ENCODE measurements at regions not wholly inside any gene's neighbourhood (a gene's known extent, or its start where the extent isn't known, plus 50 kb on each side); places are given as distances from the start of the nearest gene placed in this dataset.
"Not testable (repeated sequence)": the region's sequence is repeated elsewhere in the genome, so short reads cannot be mapped to it uniquely, and the experiment has no call there.

GRCh38 chr16:65235339-65236177 is 113.7 kb upstream of the CDH11 start:
- H3K4me1 ChIP-seq (ENCODE audit: control insufficient read depth, insufficient read depth, low read length): peaks cover 3% of the 10 kb centered on the region
- no CpG with 5 or more reads among the region's 9 CpGs for WGBS (ENCODE audit: insufficient coverage)
- no peaks in the 10 kb centered on the region for H3K9me3 ChIP-seq (ENCODE audit: control insufficient read depth, insufficient read depth, low read length)
- H3K36me3 ChIP-seq (ENCODE audit: control insufficient read depth, insufficient read depth, low read length): no peaks in the 10 kb centered on the region
- H3K27me3 ChIP-seq (ENCODE audit: control insufficient read depth, insufficient read depth, low read length): no peaks in the 10 kb centered on the region
- DNase-seq (ENCODE audit: low read depth in 4 of 6, low spot score in 6 of 6): peak in 2 of 6 donors; percentile 7 to 51
- no peak overlapping the region for H3K27ac ChIP-seq (ENCODE audit: low read depth, low read length)
- H3K4me3 ChIP-seq (ENCODE audit: low read depth, low read length): no peak overlapping the region

DNA sequence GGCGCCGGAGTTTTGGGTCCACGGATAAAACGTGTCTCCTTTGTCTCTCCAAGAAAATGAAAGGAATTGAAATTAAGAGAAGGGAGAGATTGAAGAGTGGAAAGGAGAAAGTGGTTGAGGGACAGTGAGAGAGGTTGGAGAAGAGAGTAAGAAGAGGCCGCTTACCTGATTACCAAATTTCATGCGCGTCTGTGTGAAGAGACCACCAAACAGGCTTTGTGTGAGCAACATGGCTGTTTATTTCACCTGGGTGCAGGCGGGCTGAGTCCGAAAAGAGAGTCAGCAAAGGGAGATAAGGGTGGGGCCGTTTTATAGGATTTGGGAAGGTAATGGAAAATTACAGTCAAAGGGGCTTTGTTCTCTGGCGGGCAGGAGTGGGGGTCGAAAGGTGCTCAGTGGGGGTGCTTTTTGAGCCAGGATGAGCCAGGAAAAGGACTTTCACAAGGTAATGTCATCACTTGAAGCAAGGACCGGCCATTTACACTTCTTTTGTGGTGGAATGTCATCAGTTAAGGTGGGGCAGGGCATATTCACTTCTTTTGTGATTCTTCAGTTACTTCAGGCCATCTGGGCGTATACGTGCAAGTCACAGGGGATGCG is 113.0 kb upstream of the CDH11 start:
- not testable (repeated sequence) for H3K27ac ChIP-seq (ENCODE audit: low read depth, low read length); H3K27me3 ChIP-seq (ENCODE audit: control insufficient read depth, insufficient read depth, low read length); H3K4me3 ChIP-seq (ENCODE audit: low read depth, low read length); DNase-seq (ENCODE audit: low read depth in 4 of 6, low spot score in 6 of 6); H3K36me3 ChIP-seq (ENCODE audit: control insufficient read depth, insufficient read depth, low read length); H3K4me1 ChIP-seq (ENCODE audit: control insufficient read depth, insufficient read depth, low read length); H3K9me3 ChIP-seq (ENCODE audit: control insufficient read depth, insufficient read depth, low read length)
- 87% methylated on average over 7 of the region's 16 CpGs for WGBS (ENCODE audit: insufficient coverage)

GRCh38 chr16:65229191-65229662 is 107.4 kb upstream of the CDH11 start:
- H3K27ac ChIP-seq (ENCODE audit: low read depth, low read length): no peak overlapping the region
- DNase-seq (ENCODE audit: low read depth in 4 of 6, low spot score in 6 of 6): no peak
- no peaks in the 10 kb centered on the region for H3K9me3 ChIP-seq (ENCODE audit: control insufficient read depth, insufficient read depth, low read length)
- H3K4me1 ChIP-seq (ENCODE audit: control insufficient read depth, insufficient read depth, low read length): no peaks in the 10 kb centered on the region
- WGBS (ENCODE audit: insufficient coverage): 100% methylated on average over 1 of the region's 3 CpGs
- H3K4me3 ChIP-seq (ENCODE audit: low read depth, low read length): no peak overlapping the region
- H3K36me3 ChIP-seq (ENCODE audit: control insufficient read depth, insufficient read depth, low read length): no peaks in the 10 kb centered on the region
- no peaks in the 10 kb centered on the region for H3K27me3 ChIP-seq (ENCODE audit: control insufficient read depth, insufficient read depth, low read length)

DNA sequence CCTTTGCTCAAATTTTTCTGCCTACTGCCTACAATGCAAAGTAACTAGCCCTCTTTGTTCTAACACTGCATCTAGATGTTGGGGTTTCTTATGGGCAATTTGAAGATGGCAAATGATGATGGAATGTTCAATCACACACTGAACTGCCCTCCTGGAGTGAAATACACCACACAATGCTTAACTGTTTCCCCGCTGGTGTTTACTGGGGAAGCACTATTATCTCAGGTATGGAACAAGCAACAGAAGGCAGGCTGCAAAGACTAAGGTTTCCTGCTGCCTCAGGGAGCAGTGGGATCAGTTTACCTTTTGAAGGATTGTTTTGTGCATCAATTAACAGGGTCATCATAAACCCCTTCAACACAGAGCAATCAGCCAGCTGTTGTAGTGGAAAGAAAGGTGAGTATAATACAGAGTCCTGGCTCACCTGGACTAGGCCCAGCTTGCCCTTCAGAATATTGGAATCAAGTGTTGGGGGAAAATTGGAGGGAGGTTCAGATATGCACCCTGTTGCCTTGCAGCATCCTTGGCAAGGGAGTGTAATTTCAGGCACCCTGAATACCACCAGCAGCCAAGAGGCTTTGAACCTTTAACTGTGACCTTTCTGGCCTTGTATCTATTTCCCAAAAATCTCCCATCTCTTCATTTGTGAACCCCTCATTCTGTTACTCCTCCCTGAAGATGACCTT is 105.4 kb upstream of the CDH11 start:
- no peaks in the 10 kb centered on the region for H3K27me3 ChIP-seq (ENCODE audit: control insufficient read depth, insufficient read depth, low read length)
- no peak overlapping the region for H3K4me3 ChIP-seq (ENCODE audit: low read depth, low read length)
- no peak overlapping the region for H3K27ac ChIP-seq (ENCODE audit: low read depth, low read length)
- H3K4me1 ChIP-seq (ENCODE audit: control insufficient read depth, insufficient read depth, low read length): no peaks in the 10 kb centered on the region
- no peaks in the 10 kb centered on the region for H3K36me3 ChIP-seq (ENCODE audit: control insufficient read depth, insufficient read depth, low read length)
- no CpG with 5 or more reads among the region's 1 CpG for WGBS (ENCODE audit: insufficient coverage)
- no peaks in the 10 kb centered on the region for H3K9me3 ChIP-seq (ENCODE audit: control insufficient read depth, insufficient read depth, low read length)
- peak in 1 of 6 donors; percentile 53 for DNase-seq (ENCODE audit: low read depth in 4 of 6, low spot score in 6 of 6)

DNA sequence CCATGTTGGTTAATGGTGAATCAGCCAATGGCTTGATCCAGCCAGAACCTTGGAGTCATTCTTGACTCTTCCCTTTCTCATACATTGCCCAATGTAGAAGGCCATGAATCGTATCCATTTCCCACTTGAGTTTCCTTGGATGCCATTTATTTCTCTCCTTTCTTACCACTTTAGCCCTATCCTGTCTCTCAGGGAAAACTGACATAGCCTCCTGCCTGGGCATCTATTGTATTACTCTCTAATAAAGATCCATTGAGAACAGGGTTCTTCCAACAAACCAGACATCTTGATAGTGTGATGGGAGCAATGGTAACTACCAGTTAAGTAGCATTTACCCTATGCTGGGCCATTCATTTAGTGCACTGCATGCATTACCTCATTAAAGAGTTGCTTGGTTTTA is 104.2 kb upstream of the CDH11 start:
- H3K27me3 ChIP-seq (ENCODE audit: control insufficient read depth, insufficient read depth, low read length): no peaks in the 10 kb centered on the region
- H3K4me1 ChIP-seq (ENCODE audit: control insufficient read depth, insufficient read depth, low read length): no peaks in the 10 kb centered on the region
- H3K9me3 ChIP-seq (ENCODE audit: control insufficient read depth, insufficient read depth, low read length): no peaks in the 10 kb centered on the region
- no peak for DNase-seq (ENCODE audit: low read depth in 4 of 6, low spot score in 6 of 6)
- no peaks in the 10 kb centered on the region for H3K36me3 ChIP-seq (ENCODE audit: control insufficient read depth, insufficient read depth, low read length)
- H3K4me3 ChIP-seq (ENCODE audit: low read depth, low read length): no peak overlapping the region
- no peak overlapping the region for H3K27ac ChIP-seq (ENCODE audit: low read depth, low read length)
- WGBS (ENCODE audit: insufficient coverage): 100% methylated on average over 1 of the region's 1 CpG

DNA sequence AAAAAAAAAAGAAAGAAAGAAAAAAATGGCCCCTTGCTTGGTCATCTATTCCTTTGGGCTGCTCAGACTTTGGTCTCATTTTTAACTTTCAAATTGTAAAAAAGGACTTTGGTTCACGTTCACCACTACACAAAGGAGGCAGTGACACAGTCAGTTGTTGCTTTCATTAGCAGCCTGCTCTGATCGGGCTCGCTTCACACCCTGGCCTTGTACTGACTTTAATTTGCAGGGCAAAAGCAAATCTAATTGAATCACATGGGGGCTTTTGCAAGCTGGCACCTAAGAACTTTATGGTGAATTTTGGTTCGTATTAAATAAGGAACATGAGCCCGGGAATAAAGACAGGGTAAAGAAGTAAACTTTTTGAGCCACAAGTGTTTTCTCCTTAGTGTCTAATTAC is 103.6 kb upstream of the CDH11 start:
- 39% methylated on average over 2 of the region's 5 CpGs for WGBS (ENCODE audit: insufficient coverage)
- H3K9me3 ChIP-seq (ENCODE audit: control insufficient read depth, insufficient read depth, low read length): no peaks in the 10 kb centered on the region
- no peaks in the 10 kb centered on the region for H3K36me3 ChIP-seq (ENCODE audit: control insufficient read depth, insufficient read depth, low read length)
- H3K27me3 ChIP-seq (ENCODE audit: control insufficient read depth, insufficient read depth, low read length): no peaks in the 10 kb centered on the region
- H3K4me3 ChIP-seq (ENCODE audit: low read depth, low read length): no peak overlapping the region
- no peak for DNase-seq (ENCODE audit: low read depth in 4 of 6, low spot score in 6 of 6)
- no peaks in the 10 kb centered on the region for H3K4me1 ChIP-seq (ENCODE audit: control insufficient read depth, insufficient read depth, low read length)
- H3K27ac ChIP-seq (ENCODE audit: low read depth, low read length): no peak overlapping the region

GRCh38 chr16:65224994-65225393 is 103.1 kb upstream of the CDH11 start:
- no peaks in the 10 kb centered on the region for H3K9me3 ChIP-seq (ENCODE audit: control insufficient read depth, insufficient read depth, low read length)
- H3K27me3 ChIP-seq (ENCODE audit: control insufficient read depth, insufficient read depth, low read length): no peaks in the 10 kb centered on the region
- no peak overlapping the region for H3K4me3 ChIP-seq (ENCODE audit: low read depth, low read length)
- no CpG with 5 or more reads among the region's 1 CpG for WGBS (ENCODE audit: insufficient coverage)
- no peak overlapping the region for H3K27ac ChIP-seq (ENCODE audit: low read depth, low read length)
- H3K36me3 ChIP-seq (ENCODE audit: control insufficient read depth, insufficient read depth, low read length): no peaks in the 10 kb centered on the region
- no peak for DNase-seq (ENCODE audit: low read depth in 4 of 6, low spot score in 6 of 6)
- H3K4me1 ChIP-seq (ENCODE audit: control insufficient read depth, insufficient read depth, low read length): no peaks in the 10 kb centered on the region

DNA sequence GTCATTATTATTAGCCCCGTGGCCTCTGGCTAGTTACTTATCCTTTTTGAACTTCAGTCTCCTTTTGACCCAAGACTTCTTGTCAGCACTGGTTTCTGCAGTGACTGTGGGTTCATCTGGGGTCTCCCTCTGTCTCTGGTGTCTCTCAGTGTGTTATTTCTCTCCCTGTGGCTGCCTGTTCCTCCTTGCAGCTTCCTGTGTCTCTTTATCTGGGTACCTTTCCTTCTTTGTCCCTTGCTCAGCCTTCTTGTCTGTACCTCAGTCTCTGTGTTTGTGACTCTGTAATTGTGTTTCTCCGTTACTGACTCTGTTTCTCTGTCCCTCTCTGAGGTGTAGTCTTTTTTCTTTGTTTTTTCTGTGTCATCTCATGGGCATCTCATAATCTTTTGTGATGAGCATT is 102.6 kb upstream of the CDH11 start:
- no peaks in the 10 kb centered on the region for H3K4me1 ChIP-seq (ENCODE audit: control insufficient read depth, insufficient read depth, low read length)
- H3K36me3 ChIP-seq (ENCODE audit: control insufficient read depth, insufficient read depth, low read length): no peaks in the 10 kb centered on the region
- H3K27me3 ChIP-seq (ENCODE audit: control insufficient read depth, insufficient read depth, low read length): no peaks in the 10 kb centered on the region
- WGBS (ENCODE audit: insufficient coverage): 83% methylated on average over 1 of the region's 2 CpGs
- H3K27ac ChIP-seq (ENCODE audit: low read depth, low read length): no peak overlapping the region
- H3K9me3 ChIP-seq (ENCODE audit: control insufficient read depth, insufficient read depth, low read length): no peaks in the 10 kb centered on the region
- DNase-seq (ENCODE audit: low read depth in 4 of 6, low spot score in 6 of 6): no peak
- H3K4me3 ChIP-seq (ENCODE audit: low read depth, low read length): no peak overlapping the region

DNA sequence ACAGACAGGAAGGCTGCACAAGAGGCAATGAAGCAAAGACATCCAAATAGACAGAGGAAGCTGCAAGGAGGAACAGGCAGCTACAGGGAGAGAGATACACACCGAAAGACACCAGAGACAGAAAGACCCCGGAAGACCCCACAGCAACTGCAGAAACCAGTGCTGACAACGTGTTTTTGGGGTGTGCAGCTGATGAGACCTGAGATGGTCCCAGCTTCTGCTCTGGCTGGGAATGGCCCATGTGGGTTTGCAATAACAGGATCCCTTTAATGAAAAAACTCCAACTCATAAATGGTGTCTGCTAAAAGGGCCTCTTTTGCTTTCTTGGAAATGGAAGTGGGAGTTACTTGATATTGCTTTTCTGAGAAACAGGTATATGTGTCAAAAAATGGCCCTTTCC is 101.5 kb upstream of the CDH11 start:
- H3K9me3 ChIP-seq (ENCODE audit: control insufficient read depth, insufficient read depth, low read length): no peaks in the 10 kb centered on the region
- no peak for DNase-seq (ENCODE audit: low read depth in 4 of 6, low spot score in 6 of 6)
- H3K27ac ChIP-seq (ENCODE audit: low read depth, low read length): no peak overlapping the region
- no peaks in the 10 kb centered on the region for H3K27me3 ChIP-seq (ENCODE audit: control insufficient read depth, insufficient read depth, low read length)
- H3K4me1 ChIP-seq (ENCODE audit: control insufficient read depth, insufficient read depth, low read length): no peaks in the 10 kb centered on the region
- H3K36me3 ChIP-seq (ENCODE audit: control insufficient read depth, insufficient read depth, low read length): no peaks in the 10 kb centered on the region
- 83% methylated on average over 2 of the region's 3 CpGs for WGBS (ENCODE audit: insufficient coverage)
- H3K4me3 ChIP-seq (ENCODE audit: low read depth, low read length): no peak overlapping the region
